ENCODE measurements at regions not wholly inside any gene's neighbourhood (a gene's known extent, or its start where the extent isn't known, plus 50 kb on each side); places are given as distances from the start of the nearest gene placed in this dataset.

DNA sequence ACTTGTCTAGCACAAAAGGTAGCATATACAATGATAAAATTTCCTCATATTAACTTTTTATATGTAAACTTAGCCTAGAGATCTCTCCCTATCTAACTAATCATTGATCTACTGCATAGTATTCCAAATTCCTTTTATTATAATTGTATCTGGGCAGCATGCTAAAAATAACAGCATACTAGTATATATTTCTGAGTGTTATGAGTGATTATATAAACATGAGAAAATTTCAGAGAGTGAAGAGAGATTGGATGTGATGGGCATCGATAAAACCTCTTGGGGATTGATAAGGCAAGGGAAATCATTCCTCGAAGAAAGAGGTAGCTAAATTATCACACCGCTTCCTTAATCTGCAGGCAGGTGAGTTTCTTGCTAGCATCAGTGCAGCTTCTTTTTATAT, 158.2 kb downstream of the HMHB1 start:
- no peak for TF ChIP-seq POLR2A (IDR thresholded peaks at IDR 0.05)
- TF ChIP-seq, protein P1, sequence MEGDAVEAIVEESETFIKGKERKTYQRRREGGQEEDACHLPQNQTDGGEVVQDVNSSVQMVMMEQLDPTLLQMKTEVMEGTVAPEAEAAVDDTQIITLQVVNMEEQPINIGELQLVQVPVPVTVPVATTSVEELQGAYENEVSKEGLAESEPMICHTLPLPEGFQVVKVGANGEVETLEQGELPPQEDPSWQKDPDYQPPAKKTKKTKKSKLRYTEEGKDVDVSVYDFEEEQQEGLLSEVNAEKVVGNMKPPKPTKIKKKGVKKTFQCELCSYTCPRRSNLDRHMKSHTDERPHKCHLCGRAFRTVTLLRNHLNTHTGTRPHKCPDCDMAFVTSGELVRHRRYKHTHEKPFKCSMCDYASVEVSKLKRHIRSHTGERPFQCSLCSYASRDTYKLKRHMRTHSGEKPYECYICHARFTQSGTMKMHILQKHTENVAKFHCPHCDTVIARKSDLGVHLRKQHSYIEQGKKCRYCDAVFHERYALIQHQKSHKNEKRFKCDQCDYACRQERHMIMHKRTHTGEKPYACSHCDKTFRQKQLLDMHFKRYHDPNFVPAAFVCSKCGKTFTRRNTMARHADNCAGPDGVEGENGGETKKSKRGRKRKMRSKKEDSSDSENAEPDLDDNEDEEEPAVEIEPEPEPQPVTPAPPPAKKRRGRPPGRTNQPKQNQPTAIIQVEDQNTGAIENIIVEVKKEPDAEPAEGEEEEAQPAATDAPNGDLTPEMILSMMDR (IDR thresholded peaks at IDR 0.05 in 8 of 11, conservative IDR thresholded peaks at IDR 0.05 in 3 of 11), result no peak
